AG09309 (cell line): ENCODE measurements at regions not wholly inside any gene's neighbourhood (a gene's known extent, or its start where the extent isn't known, plus 50 kb on each side); places are given as distances from the start of the nearest gene placed in this dataset.

Source experiments
- DNase-seq: peaks from one replicate; pipeline ENCODE4 v3.0.0-alpha.2; 2010; ENCODE audit warnings: low read depth
- H3K4me3 ChIP-seq: 2 replicates; pipeline ENCODE4 v1.5.1; 2011; ENCODE audit warnings: mild to moderate bottlenecking, low read depth, low read length, moderate library complexity; ENCODE audit not compliant: control insufficient read depth
- TF ChIP-seq, protein P1 (sequence below): IDR thresholded peaks from 2 replicates; pipeline ENCODE4 v1.5.1; 2011; ENCODE audit warnings: mild to moderate bottlenecking, low read depth, low read length, inconsistent platforms; ENCODE audit not compliant: insufficient read depth, control insufficient read depth; ENCODE audit errors: missing control alignments

DNA sequence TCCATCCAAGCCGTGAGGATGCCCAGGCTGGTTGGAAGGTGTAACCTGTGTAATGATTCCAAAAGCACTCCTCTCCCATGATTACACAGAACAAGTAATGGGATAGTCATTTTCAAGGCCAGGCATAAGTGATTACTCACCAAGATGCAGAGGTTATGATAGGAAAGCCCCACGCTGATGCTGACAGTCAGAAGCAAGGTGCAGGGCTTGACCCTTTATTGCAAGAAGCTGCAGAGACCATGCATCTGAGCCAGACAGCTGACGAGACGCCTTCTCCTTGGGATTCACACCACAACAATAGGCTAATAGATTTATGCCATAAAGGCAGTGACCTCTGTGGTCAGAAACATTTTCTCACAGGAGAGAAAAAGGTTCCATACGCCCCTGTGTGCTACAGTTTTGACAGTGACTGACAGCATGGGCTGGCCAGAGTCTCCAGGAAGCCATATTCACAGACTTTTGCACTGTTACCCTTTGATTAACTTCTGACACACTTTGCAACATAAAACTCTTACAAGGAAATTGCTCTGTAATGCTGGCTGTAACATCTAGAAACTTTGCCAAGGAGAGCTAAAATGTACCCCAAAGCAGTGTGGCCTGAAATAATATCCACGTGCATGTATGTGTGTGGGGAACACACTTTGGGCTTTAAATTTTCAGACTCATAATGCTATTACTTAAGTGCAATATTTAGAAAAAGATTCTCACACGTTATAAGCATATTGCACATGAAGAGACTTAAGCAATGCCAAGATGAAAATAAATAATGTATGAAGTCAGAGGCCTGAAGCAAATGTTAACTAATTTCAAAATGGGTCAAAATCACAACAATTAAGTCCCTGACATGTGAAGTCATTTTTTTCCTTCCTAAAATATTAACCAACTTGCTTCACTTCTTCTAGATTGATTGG is 1079.0 kb upstream of the TENM4 start:
- TF ChIP-seq, protein P1, sequence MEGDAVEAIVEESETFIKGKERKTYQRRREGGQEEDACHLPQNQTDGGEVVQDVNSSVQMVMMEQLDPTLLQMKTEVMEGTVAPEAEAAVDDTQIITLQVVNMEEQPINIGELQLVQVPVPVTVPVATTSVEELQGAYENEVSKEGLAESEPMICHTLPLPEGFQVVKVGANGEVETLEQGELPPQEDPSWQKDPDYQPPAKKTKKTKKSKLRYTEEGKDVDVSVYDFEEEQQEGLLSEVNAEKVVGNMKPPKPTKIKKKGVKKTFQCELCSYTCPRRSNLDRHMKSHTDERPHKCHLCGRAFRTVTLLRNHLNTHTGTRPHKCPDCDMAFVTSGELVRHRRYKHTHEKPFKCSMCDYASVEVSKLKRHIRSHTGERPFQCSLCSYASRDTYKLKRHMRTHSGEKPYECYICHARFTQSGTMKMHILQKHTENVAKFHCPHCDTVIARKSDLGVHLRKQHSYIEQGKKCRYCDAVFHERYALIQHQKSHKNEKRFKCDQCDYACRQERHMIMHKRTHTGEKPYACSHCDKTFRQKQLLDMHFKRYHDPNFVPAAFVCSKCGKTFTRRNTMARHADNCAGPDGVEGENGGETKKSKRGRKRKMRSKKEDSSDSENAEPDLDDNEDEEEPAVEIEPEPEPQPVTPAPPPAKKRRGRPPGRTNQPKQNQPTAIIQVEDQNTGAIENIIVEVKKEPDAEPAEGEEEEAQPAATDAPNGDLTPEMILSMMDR: no peak
- no peak for DNase-seq
- H3K4me3 ChIP-seq: no peak overlapping the region

DNA sequence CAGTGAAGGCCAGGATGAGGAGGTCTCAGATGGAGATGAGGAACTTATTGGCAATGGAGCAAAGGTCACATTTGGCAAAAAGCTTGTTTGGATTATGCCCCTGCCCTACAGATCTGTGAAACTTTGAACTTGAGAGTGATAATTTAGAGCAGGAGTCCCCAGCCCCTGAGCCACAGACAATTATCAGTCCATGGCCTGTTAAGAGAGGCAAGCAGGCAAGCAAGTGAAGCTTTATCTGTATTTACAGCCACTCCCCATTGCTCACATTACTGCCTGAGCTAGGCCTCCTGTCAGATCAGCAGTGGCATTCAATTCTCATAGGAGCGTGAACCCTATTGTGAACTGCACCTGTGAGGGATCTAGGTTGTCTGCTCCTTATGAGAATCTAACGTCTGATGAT is 1076.9 kb upstream of the TENM4 start:
- no peak overlapping the region for H3K4me3 ChIP-seq
- TF ChIP-seq, protein P1: no peak
- DNase-seq: no peak

DNA sequence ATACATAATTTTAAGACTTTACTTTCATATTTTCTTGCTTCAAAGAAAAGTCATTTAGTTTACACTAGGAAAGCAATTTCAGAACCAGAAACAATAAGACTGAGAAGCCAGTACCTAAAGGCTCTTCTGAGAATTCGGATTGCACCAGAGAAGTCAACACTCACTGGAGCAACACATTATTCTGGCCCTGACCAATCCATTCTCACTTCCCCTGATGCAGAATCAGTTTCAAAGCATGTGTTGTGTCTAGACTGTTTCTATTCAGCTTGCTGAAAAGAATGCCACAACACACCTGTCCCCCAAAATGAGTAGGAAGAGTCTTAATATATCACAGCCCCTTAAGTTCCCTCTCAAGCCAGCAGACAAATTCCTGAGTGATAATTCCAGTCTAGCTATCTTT is 1074.3 kb upstream of the TENM4 start:
- TF ChIP-seq, protein P1: no peak
- DNase-seq: no peak
- no peak overlapping the region for H3K4me3 ChIP-seq

DNA sequence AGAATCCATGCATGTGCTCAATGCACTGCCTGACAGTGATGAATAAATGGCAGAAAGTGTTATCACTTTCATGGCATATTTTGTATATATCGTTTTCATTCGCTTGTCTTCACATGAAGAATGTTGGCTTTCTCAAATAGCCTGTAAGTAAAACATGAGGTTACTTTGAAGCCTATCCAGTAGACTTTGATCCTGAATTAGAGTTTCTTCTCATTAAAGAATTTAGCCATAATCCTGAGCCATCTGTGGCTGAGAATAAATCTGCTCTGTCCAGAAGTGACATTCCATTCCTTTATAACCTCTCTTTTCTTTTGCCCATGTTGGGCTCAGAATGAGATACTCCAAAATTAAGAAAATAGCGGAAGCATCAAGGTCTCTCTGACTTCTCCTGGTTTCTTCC is 1071.7 kb upstream of the TENM4 start:
- no peak overlapping the region for H3K4me3 ChIP-seq
- TF ChIP-seq, protein P1: no peak
- no peak for DNase-seq

DNA sequence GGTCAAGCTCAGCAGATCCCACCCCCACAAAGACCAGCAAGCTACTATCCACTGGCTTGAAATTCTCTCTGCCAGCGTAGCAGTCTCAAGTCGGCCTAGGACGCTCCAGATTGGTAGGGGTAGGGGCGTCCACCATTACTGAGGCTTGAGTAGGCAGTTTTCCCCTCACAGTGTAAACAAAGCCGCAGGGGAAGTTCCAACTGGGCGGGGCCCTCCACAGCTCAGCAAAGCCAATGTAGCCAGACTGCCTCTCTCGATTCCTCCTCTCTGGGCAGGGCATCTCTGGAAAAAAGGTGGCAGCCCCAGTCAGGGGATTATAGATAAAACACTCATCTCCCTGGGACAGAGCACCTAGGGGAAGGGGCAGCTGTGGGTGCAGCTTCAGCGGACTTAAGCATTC is 1064.9 kb upstream of the TENM4 start:
- DNase-seq: no peak
- no peak overlapping the region for H3K4me3 ChIP-seq

DNA sequence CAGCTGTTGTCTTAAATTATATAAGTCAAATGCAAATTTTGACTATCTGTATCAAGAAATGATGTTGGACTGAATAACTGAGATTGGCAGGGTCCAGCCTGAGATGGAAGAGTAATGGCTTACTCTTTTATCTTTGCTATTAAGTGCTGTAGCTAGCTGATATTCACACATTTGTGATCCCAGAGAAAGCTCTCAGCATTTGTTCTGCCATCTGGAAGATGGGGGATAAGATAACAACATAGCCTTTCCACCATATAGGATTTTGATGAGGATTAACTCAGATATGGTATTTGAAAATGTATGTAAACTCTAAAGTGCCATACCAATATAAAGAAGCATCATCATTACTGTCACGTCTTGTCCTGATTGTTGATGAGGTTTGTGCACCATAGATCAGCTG is 1063.2 kb upstream of the TENM4 start:
- no peak for DNase-seq
- no peak overlapping the region for H3K4me3 ChIP-seq
- TF ChIP-seq, protein P1: no peak

More for the DNA sequence above, 1064.9 kb upstream of the TENM4 start:
- TF ChIP-seq, protein P1: no peak
